Adrenal gland (tissue), 5 donors: ENCODE measurements at regions not wholly inside any gene's neighbourhood (a gene's known extent, or its start where the extent isn't known, plus 50 kb on each side); places are given as distances from the start of the nearest gene placed in this dataset.

Source experiments
- POLR2A ChIP-seq, 2 donors: fragments of 450-650 bp; IDR thresholded peaks; one replicate each; pipeline ENCODE4 v1.6.1; 2017; ENCODE audit warnings: antibody characterized with exemption in 2 of 2, mild to moderate bottlenecking in 2 of 2, moderate library complexity in 1 of 2
- TF ChIP-seq, protein P1 (sequence below), 6 experiments: fragments of 450-650 bp in 4 of 6; fragments of 200-600 bp in 2 of 6; sonication (generic) in 1 of 6; IDR thresholded peaks; 1 replicate in 5 of 6; 2 replicates in 1 of 6; pipeline versions ENCODE4 v1.5.1 to v1.8.0; 2016 to 2021; ENCODE audit warnings: antibody characterized with exemption in 6 of 6, mild to moderate bottlenecking in 2 of 6, moderate library complexity in 1 of 6
- donor health status: DM: no; HTN: no; CAD: no.

- TF ChIP-seq, protein P1, sequence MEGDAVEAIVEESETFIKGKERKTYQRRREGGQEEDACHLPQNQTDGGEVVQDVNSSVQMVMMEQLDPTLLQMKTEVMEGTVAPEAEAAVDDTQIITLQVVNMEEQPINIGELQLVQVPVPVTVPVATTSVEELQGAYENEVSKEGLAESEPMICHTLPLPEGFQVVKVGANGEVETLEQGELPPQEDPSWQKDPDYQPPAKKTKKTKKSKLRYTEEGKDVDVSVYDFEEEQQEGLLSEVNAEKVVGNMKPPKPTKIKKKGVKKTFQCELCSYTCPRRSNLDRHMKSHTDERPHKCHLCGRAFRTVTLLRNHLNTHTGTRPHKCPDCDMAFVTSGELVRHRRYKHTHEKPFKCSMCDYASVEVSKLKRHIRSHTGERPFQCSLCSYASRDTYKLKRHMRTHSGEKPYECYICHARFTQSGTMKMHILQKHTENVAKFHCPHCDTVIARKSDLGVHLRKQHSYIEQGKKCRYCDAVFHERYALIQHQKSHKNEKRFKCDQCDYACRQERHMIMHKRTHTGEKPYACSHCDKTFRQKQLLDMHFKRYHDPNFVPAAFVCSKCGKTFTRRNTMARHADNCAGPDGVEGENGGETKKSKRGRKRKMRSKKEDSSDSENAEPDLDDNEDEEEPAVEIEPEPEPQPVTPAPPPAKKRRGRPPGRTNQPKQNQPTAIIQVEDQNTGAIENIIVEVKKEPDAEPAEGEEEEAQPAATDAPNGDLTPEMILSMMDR (IDR thresholded peaks at IDR 0.05) = no peak
- TF ChIP-seq POLR2A (IDR thresholded peaks at IDR 0.05) = no peak
These were observed 344.6 kb downstream of the C12orf75 start for GRCh38 chr12:105674871-105675699.
